Thoracic aorta (tissue), 2 donors: ENCODE measurements at regions not wholly inside any gene's neighbourhood (a gene's known extent, or its start where the extent isn't known, plus 50 kb on each side); places are given as distances from the start of the nearest gene placed in this dataset.

Source experiments
- ATAC-seq: fragments of 150-250 bp; one replicate; pipeline ENCODE4 v1.8.0; 2017; ENCODE audit warnings: low read depth; ENCODE audit not compliant: insufficient number of reproducible peaks, low FRiP score
- DNase-seq: peaks from one replicate; pipeline ENCODE4 v3.0.0-alpha.2; 2020; ENCODE audit warnings: low spot score
- H3K27ac ChIP-seq, 2 donors: fragments of 200-600 bp; sonication (generic); 1 replicate in 1 of 2; 2 replicates in 1 of 2; pipeline ENCODE4 v1.5.1; 2016; ENCODE audit warnings: mild to moderate bottlenecking in 2 of 2, moderate library complexity in 2 of 2
- H3K27me3 ChIP-seq: fragments of 200-600 bp; sonication (generic); replicated peaks from 2 replicates; pipeline ENCODE4 v1.6.0; 2016; ENCODE audit warnings: mild to moderate bottlenecking; ENCODE audit not compliant: insufficient read depth
- H3K36me3 ChIP-seq: fragments of 200-600 bp; sonication (generic); one replicate; pipeline ENCODE4 v1.5.1; 2016
- H3K4me1 ChIP-seq, 2 donors: fragments of 200-600 bp; sonication (generic); 1 replicate in 1 of 2; 2 replicates in 1 of 2; pipeline versions ENCODE4 v1.5.1 to v1.6.0; 2016; ENCODE audit warnings: low read depth in 2 of 2, mild to moderate bottlenecking in 1 of 2; ENCODE audit not compliant: control insufficient read depth in 1 of 2
- H3K4me3 ChIP-seq: fragments of 200-600 bp; sonication (generic); 2 replicates; pipeline ENCODE4 v1.5.1; 2016; ENCODE audit warnings: mild to moderate bottlenecking
- H3K9me3 ChIP-seq: fragments of 200-600 bp; sonication (generic); 2 replicates; pipeline ENCODE4 v1.5.1; 2016
- TF ChIP-seq, protein P1 (sequence below): fragments of 200-600 bp; sonication (generic); IDR thresholded peaks from one replicate; pipeline ENCODE4 v1.5.1; 2019; ENCODE audit warnings: antibody characterized with exemption

DNA sequence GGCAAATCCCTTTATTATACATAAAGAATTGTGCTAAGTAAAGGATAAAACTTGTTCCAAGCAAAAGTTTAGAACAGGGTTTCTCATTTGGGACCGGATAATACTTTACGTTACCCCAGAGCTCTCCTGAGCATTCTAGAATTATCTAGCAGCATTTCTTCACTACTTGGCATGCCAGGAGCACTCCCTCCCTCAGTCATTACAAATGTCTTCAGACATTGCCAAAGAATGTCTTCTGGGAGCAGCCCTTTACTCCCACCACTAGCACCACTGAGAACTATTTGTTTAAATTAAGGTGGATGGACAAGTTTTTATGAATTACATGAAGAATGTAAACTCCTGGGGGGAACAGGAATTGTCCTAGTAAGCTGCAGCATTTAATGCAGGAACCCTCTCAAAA is 516.4 kb downstream of the GBE1 start:
- H3K36me3 ChIP-seq: no peaks in the 10 kb centered on the region
- no peak overlapping the region for H3K27ac ChIP-seq
- H3K4me3 ChIP-seq: no peak overlapping the region
- ATAC-seq (no peak), DNase-seq (no peak)
- no peaks in the 10 kb centered on the region for H3K9me3 ChIP-seq
- H3K27me3 ChIP-seq: no peaks in the 10 kb centered on the region
- TF ChIP-seq, protein P1, sequence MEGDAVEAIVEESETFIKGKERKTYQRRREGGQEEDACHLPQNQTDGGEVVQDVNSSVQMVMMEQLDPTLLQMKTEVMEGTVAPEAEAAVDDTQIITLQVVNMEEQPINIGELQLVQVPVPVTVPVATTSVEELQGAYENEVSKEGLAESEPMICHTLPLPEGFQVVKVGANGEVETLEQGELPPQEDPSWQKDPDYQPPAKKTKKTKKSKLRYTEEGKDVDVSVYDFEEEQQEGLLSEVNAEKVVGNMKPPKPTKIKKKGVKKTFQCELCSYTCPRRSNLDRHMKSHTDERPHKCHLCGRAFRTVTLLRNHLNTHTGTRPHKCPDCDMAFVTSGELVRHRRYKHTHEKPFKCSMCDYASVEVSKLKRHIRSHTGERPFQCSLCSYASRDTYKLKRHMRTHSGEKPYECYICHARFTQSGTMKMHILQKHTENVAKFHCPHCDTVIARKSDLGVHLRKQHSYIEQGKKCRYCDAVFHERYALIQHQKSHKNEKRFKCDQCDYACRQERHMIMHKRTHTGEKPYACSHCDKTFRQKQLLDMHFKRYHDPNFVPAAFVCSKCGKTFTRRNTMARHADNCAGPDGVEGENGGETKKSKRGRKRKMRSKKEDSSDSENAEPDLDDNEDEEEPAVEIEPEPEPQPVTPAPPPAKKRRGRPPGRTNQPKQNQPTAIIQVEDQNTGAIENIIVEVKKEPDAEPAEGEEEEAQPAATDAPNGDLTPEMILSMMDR: no peak
- H3K4me1 ChIP-seq: peaks cover 0 to 8% of the 10 kb centered on the region in 2 donors

DNA sequence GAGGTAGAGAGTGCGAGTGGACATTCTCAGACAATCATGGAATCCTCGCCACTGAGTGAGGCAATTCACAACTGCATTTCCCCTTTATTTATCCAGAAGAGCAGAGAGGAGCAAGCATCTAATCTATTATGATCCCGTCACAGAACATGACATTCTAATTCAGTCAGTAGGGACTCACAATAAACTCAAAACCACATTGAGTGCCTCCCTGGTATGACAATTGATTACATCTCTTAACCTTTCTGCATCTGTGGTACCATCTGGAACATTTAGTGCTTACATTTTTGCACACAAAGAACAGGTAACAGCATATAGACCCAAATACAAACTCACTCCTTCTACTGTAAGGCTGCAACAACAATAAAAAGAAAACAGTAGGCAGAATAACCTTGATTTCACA is 517.2 kb downstream of the GBE1 start:
- Histone ChIP-seq H3K27ac (no peak overlapping the region), H3K4me1 (peaks cover 0 to 8% of the 10 kb centered on the region in 2 donors), H3K9me3 (no peaks in the 10 kb centered on the region), H3K27me3 (no peaks in the 10 kb centered on the region), H3K36me3 (no peaks in the 10 kb centered on the region), H3K4me3 (no peak overlapping the region)
- TF ChIP-seq, protein P1: no peak
- DNase-seq (no peak), ATAC-seq (no peak)

DNA sequence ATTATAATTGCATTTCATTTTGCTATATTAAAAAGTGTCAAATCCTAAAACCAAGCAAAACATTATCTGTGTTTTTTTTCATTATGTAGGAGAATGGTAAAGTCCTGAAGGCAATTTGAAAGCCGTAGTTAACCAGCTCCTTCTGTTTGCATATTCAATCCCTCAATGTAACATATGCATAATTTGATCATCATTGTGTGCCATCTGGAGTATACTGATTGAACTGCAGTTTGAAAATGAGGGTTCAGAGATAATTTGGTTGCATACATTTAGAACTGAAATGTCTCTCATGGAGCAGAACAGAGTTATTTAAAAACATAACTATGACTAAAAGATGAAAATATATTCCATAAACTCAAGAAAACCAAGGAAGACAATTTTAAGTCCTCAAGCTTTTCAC is 518.6 kb downstream of the GBE1 start:
- DNase-seq: no peak
- TF ChIP-seq, protein P1: no peak
- H3K27me3 ChIP-seq: no peaks in the 10 kb centered on the region
- H3K9me3 ChIP-seq: no peaks in the 10 kb centered on the region
- no peak for ATAC-seq
- H3K36me3 ChIP-seq: no peaks in the 10 kb centered on the region
- peaks cover 0 to 8% of the 10 kb centered on the region in 2 donors for H3K4me1 ChIP-seq
- no peak overlapping the region for H3K27ac ChIP-seq
- no peak overlapping the region for H3K4me3 ChIP-seq

DNA sequence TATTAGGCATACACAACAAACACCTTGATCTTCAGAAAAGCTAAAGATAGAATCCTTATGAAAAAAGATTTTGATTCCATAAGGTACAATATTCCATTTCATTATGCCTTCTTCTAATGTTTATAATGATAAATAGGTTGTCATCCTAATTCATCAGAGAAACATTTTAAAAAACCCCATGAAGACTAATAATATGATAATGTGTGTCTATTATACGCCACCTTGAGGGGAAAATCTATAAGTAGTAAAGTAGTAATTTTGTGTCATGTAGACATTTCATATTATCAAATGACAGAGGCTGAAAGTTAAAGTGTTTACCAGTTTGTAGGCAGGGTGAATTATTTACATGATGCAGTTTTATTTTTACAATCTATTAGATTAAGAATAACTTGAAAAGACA is 524.3 kb downstream of the GBE1 start:
- Histone ChIP-seq H3K27ac (no peak overlapping the region), H3K27me3 (no peaks in the 10 kb centered on the region), H3K9me3 (no peaks in the 10 kb centered on the region), H3K36me3 (no peaks in the 10 kb centered on the region), H3K4me1 (no peaks in the 10 kb centered on the region), H3K4me3 (no peak overlapping the region)
- DNase-seq (no peak), ATAC-seq (no peak)
- TF ChIP-seq, protein P1: no peak

DNA sequence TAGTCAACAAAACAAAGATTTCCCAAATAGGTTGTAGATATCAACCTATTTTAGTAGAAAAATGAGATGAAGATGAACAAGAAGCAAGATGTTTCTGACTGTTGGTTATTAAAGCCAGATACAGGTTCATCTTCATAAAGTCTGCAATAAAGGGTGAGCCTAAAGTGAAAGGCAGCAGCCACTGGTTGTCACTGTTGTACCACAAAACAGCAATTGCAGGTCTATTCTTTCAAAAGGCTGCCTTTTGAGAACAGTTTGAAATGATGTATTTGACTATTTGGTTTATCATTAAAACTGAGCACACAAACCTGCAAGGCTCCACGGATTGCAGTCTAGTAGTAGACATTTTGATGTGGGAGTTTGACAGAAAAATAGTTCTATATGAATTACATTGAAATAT is 543.4 kb downstream of the GBE1 start:
- Histone ChIP-seq H3K4me1 (no peaks in the 10 kb centered on the region), H3K4me3 (no peak overlapping the region), H3K9me3 (no peaks in the 10 kb centered on the region), H3K27me3 (no peaks in the 10 kb centered on the region), H3K36me3 (no peaks in the 10 kb centered on the region), H3K27ac (no peak overlapping the region)
- DNase-seq (no peak), ATAC-seq (no peak)
- TF ChIP-seq, protein P1: no peak
